GM06990 (cell line): ENCODE measurements at regions not wholly inside any gene's neighbourhood (a gene's known extent, or its start where the extent isn't known, plus 50 kb on each side); places are given as distances from the start of the nearest gene placed in this dataset.
A peak's percentile ranks its signal among the peaks of the same experiment; 100 is the strongest.

Source experiments
- DNase-seq: peaks from one replicate; pipeline ENCODE4 v3.0.0-alpha.2; 2011; ENCODE audit not compliant: insufficient read length; ENCODE audit errors: extremely low read depth
- H3K27me3 ChIP-seq: replicated peaks from 2 replicates; pipeline ENCODE4 v1.6.0; 2011; ENCODE audit warnings: low read length; ENCODE audit not compliant: control insufficient read depth, insufficient read depth
- H3K36me3 ChIP-seq: 2 replicates; pipeline ENCODE4 v1.5.1; 2011; ENCODE audit warnings: low read length; ENCODE audit not compliant: control insufficient read depth, insufficient read depth
- H3K4me3 ChIP-seq: replicated peaks from 2 replicates; pipeline ENCODE4 v1.5.1; 2011; ENCODE audit warnings: low read depth, mild to moderate bottlenecking, control low read depth, low read length
- CTCF ChIP-seq: IDR thresholded peaks from 2 replicates; pipeline ENCODE4 v1.5.1; 2011; ENCODE audit warnings: low read length, control low read depth, mild to moderate bottlenecking, inconsistent platforms; ENCODE audit not compliant: insufficient read depth, poor library complexity, severe bottlenecking

GRCh38 chr10:43965033-43965917, 316.6 kb upstream of the ZNF32 start:
- Histone ChIP-seq H3K4me3 (no peak overlapping the region), H3K27me3 (no peaks in the 10 kb centered on the region), H3K36me3 (no peaks in the 10 kb centered on the region)
- no peak for TF ChIP-seq CTCF
- DNase-seq = peak; percentile 36

- no peaks in the 10 kb centered on the region for H3K27me3 ChIP-seq
- no peak for TF ChIP-seq CTCF
Observed at GRCh38 chr10:43964486-43964885, 315.8 kb upstream of the ZNF32 start.

DNA sequence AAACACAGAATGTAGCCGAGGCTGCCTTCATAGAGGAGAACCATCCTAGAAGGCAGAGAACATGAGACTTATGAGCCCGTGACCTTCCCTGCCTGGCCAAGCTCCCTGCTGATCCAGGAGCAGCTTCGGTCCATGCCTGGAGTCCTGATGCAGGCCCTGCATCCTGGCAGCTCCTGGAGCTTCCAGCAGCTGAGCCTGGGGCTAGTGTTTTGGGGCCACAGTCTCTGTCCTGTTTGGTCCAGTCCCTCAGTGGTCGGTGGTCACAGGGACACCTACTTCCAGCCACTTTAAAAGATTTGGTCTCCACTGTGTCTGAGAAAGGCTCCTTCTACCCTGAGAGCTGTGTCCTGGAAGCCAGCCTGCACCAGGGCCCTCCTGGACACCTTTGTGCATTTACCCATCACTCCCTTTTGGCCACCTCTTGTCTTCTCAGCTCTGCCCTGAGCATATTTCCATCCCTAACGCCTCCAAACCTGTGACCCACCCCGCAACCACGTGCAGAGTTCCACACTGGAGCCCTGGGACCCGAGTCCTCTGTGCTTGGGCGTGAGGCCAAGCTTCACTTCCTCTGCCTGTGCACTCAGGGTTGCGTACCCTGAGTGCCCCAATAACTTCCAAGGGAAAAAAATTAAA, 315.2 kb upstream of the ZNF32 start:
- no peaks in the 10 kb centered on the region for H3K27me3 ChIP-seq
- DNase-seq = no peak
- no peak overlapping the region for H3K4me3 ChIP-seq
- no peaks in the 10 kb centered on the region for H3K36me3 ChIP-seq
- TF ChIP-seq CTCF = no peak

More at GRCh38 chr10:43964486-43964885, 315.8 kb upstream of the ZNF32 start:
- Histone ChIP-seq H3K4me3 (no peak overlapping the region), H3K36me3 (no peaks in the 10 kb centered on the region)
- no peak for DNase-seq

DNA sequence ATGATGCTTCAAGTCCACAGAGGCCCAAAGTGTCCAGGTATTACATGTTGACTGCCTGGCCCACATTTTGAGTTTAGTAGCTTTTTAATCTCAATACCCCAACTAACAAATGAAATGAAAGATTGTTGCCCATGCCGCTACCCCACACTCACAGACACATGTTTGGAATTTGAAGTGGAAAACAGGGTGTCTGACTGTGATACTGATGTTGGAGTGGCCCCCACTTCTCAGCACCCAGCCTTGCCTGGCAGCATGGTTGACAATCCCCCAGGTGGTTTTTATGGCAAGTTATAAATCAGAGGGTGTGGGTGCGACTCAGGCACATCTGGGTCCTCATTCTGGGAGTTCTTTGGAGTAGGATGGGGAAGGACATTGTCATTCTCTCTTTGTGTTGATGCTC, 314.7 kb upstream of the ZNF32 start:
- TF ChIP-seq CTCF = no peak
- Histone ChIP-seq H3K4me3 (no peak overlapping the region), H3K27me3 (no peaks in the 10 kb centered on the region), H3K36me3 (no peaks in the 10 kb centered on the region)
- no peak for DNase-seq

- no peak for DNase-seq
- TF ChIP-seq CTCF = no peak
- Histone ChIP-seq H3K4me3 (no peak overlapping the region), H3K36me3 (no peaks in the 10 kb centered on the region), H3K27me3 (no peaks in the 10 kb centered on the region; the same call in 1 of the 2 replicates)
Observed at GRCh38 chr10:43962346-43963191, 313.9 kb upstream of the ZNF32 start.
